ENCODE measurements at regions not wholly inside any gene's neighbourhood (a gene's known extent, or its start where the extent isn't known, plus 50 kb on each side); places are given as distances from the start of the nearest gene placed in this dataset.

GRCh38 chr7:80379034-80379982 lies 132.6 kb downstream of the GNAT3 start:
- no peaks in the 10 kb centered on the region for H3K27me3 Mint-ChIP-seq
- H3K9me3 Mint-ChIP-seq, result peaks cover 3 to 23% (median 9%) of the 10 kb centered on the region in 5 donors
- ChIA-PET CTCF (no interaction called here), POLR2A (no interaction called here)
- no peaks in the 10 kb centered on the region for H3K36me3 ChIP-seq (ENCODE audit: insufficient read depth, low read length)
- H3K9me3 ChIP-seq (ENCODE audit: low read length), result no peaks in the 10 kb centered on the region
- DNase-seq, result no peak
- H3K4me3 Mint-ChIP-seq, result no peak overlapping the region
- no peaks in the 10 kb centered on the region for H3K4me1 ChIP-seq (ENCODE audit: insufficient read depth, low read length)
- H3K4me3 ChIP-seq (ENCODE audit: low read length), result no peak overlapping the region
- no peak overlapping the region for H3K27ac ChIP-seq (ENCODE audit: low read depth, low read length)
- H3K4me1 Mint-ChIP-seq, result no peaks in the 10 kb centered on the region
- no peaks in the 10 kb centered on the region for H3K36me3 Mint-ChIP-seq
- no peak overlapping the region for H3K27ac Mint-ChIP-seq
- no peaks in the 10 kb centered on the region for H3K27me3 ChIP-seq (ENCODE audit: insufficient read depth, low read length, poor library complexity, severe bottlenecking)

- H3K9me3 ChIP-seq (ENCODE audit: low read length), result no peaks in the 10 kb centered on the region
- no peaks in the 10 kb centered on the region for H3K4me1 ChIP-seq (ENCODE audit: insufficient read depth, low read length)
- H3K27ac Mint-ChIP-seq, result no peak overlapping the region
- H3K4me3 Mint-ChIP-seq, result no peak overlapping the region
- H3K4me3 ChIP-seq (ENCODE audit: low read length), result no peak overlapping the region
- H3K27me3 ChIP-seq (ENCODE audit: insufficient read depth, low read length, poor library complexity, severe bottlenecking), result no peaks in the 10 kb centered on the region
- no peaks in the 10 kb centered on the region for H3K27me3 Mint-ChIP-seq
- POLR2A ChIA-PET, result no interaction called here
- H3K27ac ChIP-seq (ENCODE audit: low read depth, low read length), result no peak overlapping the region
- H3K36me3 ChIP-seq (ENCODE audit: insufficient read depth, low read length), result no peaks in the 10 kb centered on the region
- peaks cover 5 to 24% (median 8%) of the 10 kb centered on the region in 5 donors for H3K9me3 Mint-ChIP-seq
- DNase-seq, result no peak
- H3K36me3 Mint-ChIP-seq, result peaks cover 0 to 1% (median 0%) of the 10 kb centered on the region in 3 donors
- H3K4me1 Mint-ChIP-seq, result no peaks in the 10 kb centered on the region
- CTCF ChIA-PET, result no interaction called here
Observed at GRCh38 chr7:80374321-80374720, 137.5 kb downstream of the GNAT3 start.

GRCh38 chr7:80373429-80374032 lies 138.3 kb downstream of the GNAT3 start:
- no peak overlapping the region for H3K27ac Mint-ChIP-seq
- CTCF ChIA-PET, result no interaction called here
- no peak overlapping the region for H3K4me3 ChIP-seq (ENCODE audit: low read length)
- POLR2A ChIA-PET, result no interaction called here
- H3K36me3 Mint-ChIP-seq, result peaks cover 0 to 1% (median 0%) of the 10 kb centered on the region in 3 donors
- peaks cover 5 to 24% (median 8%) of the 10 kb centered on the region in 5 donors for H3K9me3 Mint-ChIP-seq
- H3K27me3 ChIP-seq (ENCODE audit: insufficient read depth, low read length, poor library complexity, severe bottlenecking), result no peaks in the 10 kb centered on the region
- H3K4me1 ChIP-seq (ENCODE audit: insufficient read depth, low read length), result no peaks in the 10 kb centered on the region
- H3K27me3 Mint-ChIP-seq, result no peaks in the 10 kb centered on the region
- H3K4me3 Mint-ChIP-seq, result no peak overlapping the region
- H3K4me1 Mint-ChIP-seq, result no peaks in the 10 kb centered on the region
- H3K27ac ChIP-seq (ENCODE audit: low read depth, low read length), result no peak overlapping the region
- no peak for DNase-seq
- H3K9me3 ChIP-seq (ENCODE audit: low read length), result no peaks in the 10 kb centered on the region
- H3K36me3 ChIP-seq (ENCODE audit: insufficient read depth, low read length), result no peaks in the 10 kb centered on the region

GRCh38 chr7:80372415-80372814 lies 139.4 kb downstream of the GNAT3 start:
- no peaks in the 10 kb centered on the region for H3K36me3 ChIP-seq (ENCODE audit: insufficient read depth, low read length)
- H3K4me1 ChIP-seq (ENCODE audit: insufficient read depth, low read length), result no peaks in the 10 kb centered on the region
- H3K4me1 Mint-ChIP-seq, result no peaks in the 10 kb centered on the region
- no peak for DNase-seq
- no peaks in the 10 kb centered on the region for H3K27me3 Mint-ChIP-seq
- H3K27ac ChIP-seq (ENCODE audit: low read depth, low read length), result no peak overlapping the region
- peaks cover 5 to 19% (median 6%) of the 10 kb centered on the region in 5 donors for H3K9me3 Mint-ChIP-seq
- H3K9me3 ChIP-seq (ENCODE audit: low read length), result no peaks in the 10 kb centered on the region
- H3K4me3 ChIP-seq (ENCODE audit: low read length), result no peak overlapping the region
- no peaks in the 10 kb centered on the region for H3K27me3 ChIP-seq (ENCODE audit: insufficient read depth, low read length, poor library complexity, severe bottlenecking)
- no peak overlapping the region for H3K27ac Mint-ChIP-seq
- CTCF ChIA-PET, result no interaction called here
- no peak overlapping the region for H3K4me3 Mint-ChIP-seq
- POLR2A ChIA-PET, result no interaction called here
- H3K36me3 Mint-ChIP-seq, result peaks cover 0 to 1% (median 0%) of the 10 kb centered on the region in 3 donors

- ChIA-PET CTCF (no interaction called here), POLR2A (no interaction called here)
- Mint-ChIP-seq H3K9me3 (peaks cover 0 to 22% (median 10%) of the 10 kb centered on the region in 5 donors), H3K4me1 (no peaks in the 10 kb centered on the region), H3K36me3 (peaks cover 0 to 1% (median 0%) of the 10 kb centered on the region in 3 donors), H3K27me3 (no peaks in the 10 kb centered on the region), H3K4me3 (no peak overlapping the region), H3K27ac (no peak overlapping the region)
- Histone ChIP-seq H3K36me3 (ENCODE audit: insufficient read depth, low read length) (no peaks in the 10 kb centered on the region), H3K27ac (ENCODE audit: low read depth, low read length) (no peak overlapping the region), H3K4me3 (ENCODE audit: low read length) (no peak overlapping the region), H3K4me1 (ENCODE audit: insufficient read depth, low read length) (no peaks in the 10 kb centered on the region), H3K9me3 (ENCODE audit: low read length) (peaks cover 4% of the 10 kb centered on the region), H3K27me3 (ENCODE audit: insufficient read depth, low read length, poor library complexity, severe bottlenecking) (no peaks in the 10 kb centered on the region)
- DNase-seq, result no peak
Observed at GRCh38 chr7:80370587-80370986, 141.3 kb downstream of the GNAT3 start.

- no peaks in the 10 kb centered on the region for H3K4me1 ChIP-seq (ENCODE audit: insufficient read depth, low read length)
- peaks cover 4% of the 10 kb centered on the region for H3K9me3 ChIP-seq (ENCODE audit: low read length)
- Mint-ChIP-seq H3K9me3 (peaks cover 0 to 34% (median 18%) of the 10 kb centered on the region in 5 donors), H3K4me3 (no peak overlapping the region), H3K36me3 (peaks cover 0 to 1% (median 0%) of the 10 kb centered on the region in 3 donors), H3K4me1 (no peaks in the 10 kb centered on the region), H3K27me3 (no peaks in the 10 kb centered on the region), H3K27ac (no peak overlapping the region)
- H3K27ac ChIP-seq (ENCODE audit: low read depth, low read length), result no peak overlapping the region
- H3K27me3 ChIP-seq (ENCODE audit: insufficient read depth, low read length, poor library complexity, severe bottlenecking), result no peaks in the 10 kb centered on the region
- CTCF ChIA-PET, result no interaction called here
- H3K36me3 ChIP-seq (ENCODE audit: insufficient read depth, low read length), result no peaks in the 10 kb centered on the region
- no peak for DNase-seq
- POLR2A ChIA-PET, result no interaction called here
- H3K4me3 ChIP-seq (ENCODE audit: low read length), result no peak overlapping the region
Observed at GRCh38 chr7:80369321-80369720, 142.5 kb downstream of the GNAT3 start.

GRCh38 chr7:80362677-80363076 lies 149.2 kb downstream of the GNAT3 start:
- H3K9me3 ChIP-seq (ENCODE audit: low read length), result peaks cover 4% of the 10 kb centered on the region
- H3K4me1 Mint-ChIP-seq, result no peaks in the 10 kb centered on the region
- no peak overlapping the region for H3K27ac ChIP-seq (ENCODE audit: low read depth, low read length)
- H3K36me3 Mint-ChIP-seq, result no peaks in the 10 kb centered on the region
- no peak for DNase-seq
- no peak overlapping the region for H3K27ac Mint-ChIP-seq
- CTCF ChIA-PET, result no interaction called here
- POLR2A ChIA-PET, result no interaction called here
- H3K9me3 Mint-ChIP-seq, result peaks cover 4 to 44% (median 13%) of the 10 kb centered on the region in 5 donors
- no peaks in the 10 kb centered on the region for H3K27me3 ChIP-seq (ENCODE audit: insufficient read depth, low read length, poor library complexity, severe bottlenecking)
- no peaks in the 10 kb centered on the region for H3K36me3 ChIP-seq (ENCODE audit: insufficient read depth, low read length)
- no peak overlapping the region for H3K4me3 ChIP-seq (ENCODE audit: low read length)
- H3K27me3 Mint-ChIP-seq, result no peaks in the 10 kb centered on the region
- no peaks in the 10 kb centered on the region for H3K4me1 ChIP-seq (ENCODE audit: insufficient read depth, low read length)
- no peak overlapping the region for H3K4me3 Mint-ChIP-seq

GRCh38 chr7:80362010-80362618 lies 149.8 kb downstream of the GNAT3 start:
- Mint-ChIP-seq H3K27ac (no peak overlapping the region), H3K4me3 (no peak overlapping the region), H3K4me1 (no peaks in the 10 kb centered on the region), H3K9me3 (peaks cover 6 to 49% (median 13%) of the 10 kb centered on the region in 5 donors), H3K27me3 (no peaks in the 10 kb centered on the region), H3K36me3 (no peaks in the 10 kb centered on the region)
- no peaks in the 10 kb centered on the region for H3K4me1 ChIP-seq (ENCODE audit: insufficient read depth, low read length)
- peaks cover 4% of the 10 kb centered on the region for H3K9me3 ChIP-seq (ENCODE audit: low read length)
- POLR2A ChIA-PET, result no interaction called here
- CTCF ChIA-PET, result no interaction called here
- no peak overlapping the region for H3K4me3 ChIP-seq (ENCODE audit: low read length)
- H3K27ac ChIP-seq (ENCODE audit: low read depth, low read length), result no peak overlapping the region
- DNase-seq, result no peak
- no peaks in the 10 kb centered on the region for H3K27me3 ChIP-seq (ENCODE audit: insufficient read depth, low read length, poor library complexity, severe bottlenecking)
- H3K36me3 ChIP-seq (ENCODE audit: insufficient read depth, low read length), result no peaks in the 10 kb centered on the region

Measured in CD8-positive, alpha-beta memory T cell (primary cell).